PC-9 (cell line): ENCODE measurements at regions not wholly inside any gene's neighbourhood (a gene's known extent, or its start where the extent isn't known, plus 50 kb on each side); places are given as distances from the start of the nearest gene placed in this dataset.

Source experiments
- EZH2 ChIP-seq: fragments of 200-600 bp; sonication (generic); IDR thresholded peaks from 2 replicates; pipeline ENCODE4 v1.8.0; 2017; ENCODE audit warnings: antibody characterized with exemption, low read depth
- TF ChIP-seq, protein P1 (sequence below): fragments of 200-600 bp; sonication (generic); conservative IDR thresholded peaks from 2 replicates; pipeline ENCODE4 v1.6.1; 2017; ENCODE audit warnings: mixed run types, antibody characterized with exemption, mild to moderate bottlenecking, moderate library complexity

GRCh38 chr9:84586662-84587061, 82.9 kb upstream of the NTRK2 start:
- TF ChIP-seq, protein P1, sequence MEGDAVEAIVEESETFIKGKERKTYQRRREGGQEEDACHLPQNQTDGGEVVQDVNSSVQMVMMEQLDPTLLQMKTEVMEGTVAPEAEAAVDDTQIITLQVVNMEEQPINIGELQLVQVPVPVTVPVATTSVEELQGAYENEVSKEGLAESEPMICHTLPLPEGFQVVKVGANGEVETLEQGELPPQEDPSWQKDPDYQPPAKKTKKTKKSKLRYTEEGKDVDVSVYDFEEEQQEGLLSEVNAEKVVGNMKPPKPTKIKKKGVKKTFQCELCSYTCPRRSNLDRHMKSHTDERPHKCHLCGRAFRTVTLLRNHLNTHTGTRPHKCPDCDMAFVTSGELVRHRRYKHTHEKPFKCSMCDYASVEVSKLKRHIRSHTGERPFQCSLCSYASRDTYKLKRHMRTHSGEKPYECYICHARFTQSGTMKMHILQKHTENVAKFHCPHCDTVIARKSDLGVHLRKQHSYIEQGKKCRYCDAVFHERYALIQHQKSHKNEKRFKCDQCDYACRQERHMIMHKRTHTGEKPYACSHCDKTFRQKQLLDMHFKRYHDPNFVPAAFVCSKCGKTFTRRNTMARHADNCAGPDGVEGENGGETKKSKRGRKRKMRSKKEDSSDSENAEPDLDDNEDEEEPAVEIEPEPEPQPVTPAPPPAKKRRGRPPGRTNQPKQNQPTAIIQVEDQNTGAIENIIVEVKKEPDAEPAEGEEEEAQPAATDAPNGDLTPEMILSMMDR, result no peak
- TF ChIP-seq EZH2, result no peak
